Stimulated activated CD4-positive, alpha-beta T cell treated with anti-CD3 and anti-CD28 coated beads, Interleukin-4, amount 100 ng/mL, for 4 hours (primary cell): ENCODE measurements at regions not wholly inside any gene's neighbourhood (a gene's known extent, or its start where the extent isn't known, plus 50 kb on each side); places are given as distances from the start of the nearest gene placed in this dataset.
"Not testable (repeated sequence)": the region's sequence is repeated elsewhere in the genome, so short reads cannot be mapped to it uniquely, and the experiment has no call there.

ENCODE experiments used
- DNase-seq, 2 experiments: peaks; one replicate each; pipeline ENCODE4 v3.0.0-alpha.2; 2020

- DNase-seq = no peak
These were observed 55.1 kb upstream of the FRMD6 start for GRCh38 chr14:51596488-51597117.

GRCh38 chr14:51597261-51598001 lies 54.3 kb upstream of the FRMD6 start:
- no peak for DNase-seq

- not testable (repeated sequence) for DNase-seq
These were observed 52.6 kb upstream of the FRMD6 start for GRCh38 chr14:51598924-51599600.

- no peak for DNase-seq
These were observed 51.1 kb upstream of the FRMD6 start for GRCh38 chr14:51600658-51601057.
